DND-41 (cell line): ENCODE measurements at regions not wholly inside any gene's neighbourhood (a gene's known extent, or its start where the extent isn't known, plus 50 kb on each side); places are given as distances from the start of the nearest gene placed in this dataset.

Experiments
- EZH2 ChIP-seq: IDR thresholded peaks from 3 replicates; pipeline ENCODE4 v1.6.1; 2012; ENCODE audit warnings: borderline replicate concordance, low read depth, mild to moderate bottlenecking, moderate library complexity, low read length, inconsistent platforms; ENCODE audit not compliant: severe bottlenecking
- TF ChIP-seq, protein P1 (sequence below): IDR thresholded peaks from 2 replicates; pipeline ENCODE4 v1.5.1; 2012; ENCODE audit warnings: borderline replicate concordance, low read length, moderate library complexity, mild to moderate bottlenecking; ENCODE audit not compliant: poor library complexity, severe bottlenecking; ENCODE audit errors: extremely low read depth

DNA sequence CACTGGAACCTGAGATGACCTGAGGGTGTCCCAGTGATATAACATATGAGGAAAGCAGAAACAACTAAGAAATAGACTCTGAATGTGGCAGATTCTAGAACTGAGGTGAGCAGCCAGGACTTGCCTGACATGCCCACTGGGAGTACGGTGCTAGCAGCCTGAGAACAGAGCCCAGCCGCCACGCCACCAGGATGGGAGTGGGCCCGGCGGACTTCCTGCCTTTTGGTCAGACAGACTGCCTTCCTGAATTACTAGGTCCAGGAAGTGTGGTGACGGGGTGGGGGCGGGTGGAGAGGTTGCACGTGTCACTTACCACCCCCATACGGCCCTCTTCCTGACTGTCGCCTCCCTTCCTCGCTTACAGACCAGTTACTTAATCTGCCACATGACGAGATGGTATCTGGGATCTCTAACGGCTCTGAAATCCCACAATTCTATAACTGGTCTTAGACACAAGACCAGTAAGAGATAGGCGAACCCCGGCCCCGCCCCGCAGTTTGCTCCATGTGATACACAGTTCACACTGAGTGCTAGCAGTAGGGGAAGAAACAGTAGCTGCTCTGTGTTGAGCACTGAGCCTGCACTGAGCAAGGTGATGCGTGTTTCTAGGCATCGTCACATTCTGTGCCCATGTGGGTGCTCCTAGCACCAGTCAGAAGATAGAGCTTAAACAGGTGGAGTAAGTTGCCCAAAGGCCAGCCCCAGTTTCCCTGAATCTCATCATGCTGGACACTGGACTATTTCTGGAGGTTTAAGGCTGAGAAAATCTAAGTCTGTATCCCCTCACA lies 95.7 kb downstream of the CPN2 start:
- TF ChIP-seq, protein P1, sequence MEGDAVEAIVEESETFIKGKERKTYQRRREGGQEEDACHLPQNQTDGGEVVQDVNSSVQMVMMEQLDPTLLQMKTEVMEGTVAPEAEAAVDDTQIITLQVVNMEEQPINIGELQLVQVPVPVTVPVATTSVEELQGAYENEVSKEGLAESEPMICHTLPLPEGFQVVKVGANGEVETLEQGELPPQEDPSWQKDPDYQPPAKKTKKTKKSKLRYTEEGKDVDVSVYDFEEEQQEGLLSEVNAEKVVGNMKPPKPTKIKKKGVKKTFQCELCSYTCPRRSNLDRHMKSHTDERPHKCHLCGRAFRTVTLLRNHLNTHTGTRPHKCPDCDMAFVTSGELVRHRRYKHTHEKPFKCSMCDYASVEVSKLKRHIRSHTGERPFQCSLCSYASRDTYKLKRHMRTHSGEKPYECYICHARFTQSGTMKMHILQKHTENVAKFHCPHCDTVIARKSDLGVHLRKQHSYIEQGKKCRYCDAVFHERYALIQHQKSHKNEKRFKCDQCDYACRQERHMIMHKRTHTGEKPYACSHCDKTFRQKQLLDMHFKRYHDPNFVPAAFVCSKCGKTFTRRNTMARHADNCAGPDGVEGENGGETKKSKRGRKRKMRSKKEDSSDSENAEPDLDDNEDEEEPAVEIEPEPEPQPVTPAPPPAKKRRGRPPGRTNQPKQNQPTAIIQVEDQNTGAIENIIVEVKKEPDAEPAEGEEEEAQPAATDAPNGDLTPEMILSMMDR, result peak; percentile 31
- TF ChIP-seq EZH2, result no peak
